ENCODE measurements at regions not wholly inside any gene's neighbourhood (a gene's known extent, or its start where the extent isn't known, plus 50 kb on each side); places are given as distances from the start of the nearest gene placed in this dataset.
A peak's percentile ranks its signal among the peaks of the same experiment; 100 is the strongest.

GRCh38 chr20:22807646-22808244 lies 223.4 kb upstream of the FOXA2 start:
- no peak overlapping the region for H3K4me3 ChIP-seq (ENCODE audit: low read depth, low read length)
- no peak for DNase-seq (ENCODE audit: low read depth)

GRCh38 chr20:22808628-22809027 lies 224.3 kb upstream of the FOXA2 start:
- no peak overlapping the region for H3K4me3 ChIP-seq (ENCODE audit: low read depth, low read length)
- DNase-seq (ENCODE audit: low read depth) = no peak

- no peak overlapping the region for H3K4me3 ChIP-seq (ENCODE audit: low read depth, low read length)
- no peak for DNase-seq (ENCODE audit: low read depth)
Measured at GRCh38 chr20:22810030-22810429, 225.1 kb upstream of the SSTR4 start.

- no peak overlapping the region for H3K4me3 ChIP-seq (ENCODE audit: low read depth, low read length)
- DNase-seq (ENCODE audit: low read depth) = peak; percentile 39
Measured at GRCh38 chr20:22810626-22811569, 224.2 kb upstream of the SSTR4 start.

GRCh38 chr20:22814471-22815205 lies 220.5 kb upstream of the SSTR4 start:
- no peak for DNase-seq (ENCODE audit: low read depth)
- H3K4me3 ChIP-seq (ENCODE audit: low read depth, low read length) = no peak overlapping the region

GRCh38 chr20:22815206-22815551 lies 219.9 kb upstream of the SSTR4 start:
- DNase-seq (ENCODE audit: low read depth) = no peak
- no peak overlapping the region for H3K4me3 ChIP-seq (ENCODE audit: low read depth, low read length)

GRCh38 chr20:22815603-22816315 lies 219.4 kb upstream of the SSTR4 start:
- no peak overlapping the region for H3K4me3 ChIP-seq (ENCODE audit: low read depth, low read length)
- no peak for DNase-seq (ENCODE audit: low read depth)

GRCh38 chr20:22818636-22819035 lies 216.5 kb upstream of the SSTR4 start:
- no peak overlapping the region for H3K4me3 ChIP-seq (ENCODE audit: low read depth, low read length)
- no peak for DNase-seq (ENCODE audit: low read depth)

GRCh38 chr20:22819112-22819511 lies 216.0 kb upstream of the SSTR4 start:
- DNase-seq (ENCODE audit: low read depth) = no peak
- H3K4me3 ChIP-seq (ENCODE audit: low read depth, low read length) = no peak overlapping the region

GRCh38 chr20:22819784-22820183 lies 215.3 kb upstream of the SSTR4 start:
- DNase-seq (ENCODE audit: low read depth) = no peak
- no peak overlapping the region for H3K4me3 ChIP-seq (ENCODE audit: low read depth, low read length)

GRCh38 chr20:22821081-22821727 lies 213.9 kb upstream of the SSTR4 start:
- no peak for DNase-seq (ENCODE audit: low read depth)
- H3K4me3 ChIP-seq (ENCODE audit: low read depth, low read length) = no peak overlapping the region

- H3K4me3 ChIP-seq (ENCODE audit: low read depth, low read length) = no peak overlapping the region
- DNase-seq (ENCODE audit: low read depth) = no peak
Measured at GRCh38 chr20:22821796-22822195, 213.3 kb upstream of the SSTR4 start.

- DNase-seq (ENCODE audit: low read depth) = no peak
- no peak overlapping the region for H3K4me3 ChIP-seq (ENCODE audit: low read depth, low read length)
Measured at GRCh38 chr20:22823119-22823518, 212.0 kb upstream of the SSTR4 start.

GRCh38 chr20:22824077-22824476 lies 211.0 kb upstream of the SSTR4 start:
- DNase-seq (ENCODE audit: low read depth) = no peak
- no peak overlapping the region for H3K4me3 ChIP-seq (ENCODE audit: low read depth, low read length)

- DNase-seq (ENCODE audit: low read depth) = peak; percentile 43
- no peak overlapping the region for H3K4me3 ChIP-seq (ENCODE audit: low read depth, low read length)
Measured at GRCh38 chr20:22825076-22825475, 210.0 kb upstream of the SSTR4 start.

- no peak overlapping the region for H3K4me3 ChIP-seq (ENCODE audit: low read depth, low read length)
- no peak for DNase-seq (ENCODE audit: low read depth)
Measured at GRCh38 chr20:22825546-22825945, 209.6 kb upstream of the SSTR4 start.

- no peak overlapping the region for H3K4me3 ChIP-seq (ENCODE audit: low read depth, low read length)
- DNase-seq (ENCODE audit: low read depth) = no peak
Measured at GRCh38 chr20:22826306-22827230, 208.5 kb upstream of the SSTR4 start.

GRCh38 chr20:22827916-22828315 lies 207.2 kb upstream of the SSTR4 start:
- H3K4me3 ChIP-seq (ENCODE audit: low read depth, low read length) = no peak overlapping the region
- DNase-seq (ENCODE audit: low read depth) = no peak
